IMR-90 (cell line): ENCODE measurements at regions not wholly inside any gene's neighbourhood (a gene's known extent, or its start where the extent isn't known, plus 50 kb on each side); places are given as distances from the start of the nearest gene placed in this dataset.

ENCODE experiments used
- ATAC-seq: fragments of 200-7000 bp; cut with Tn5 transposase; 2 replicates; pipeline ENCODE4 v1.9.1; 2020; ENCODE audit warnings: low read depth, mild to moderate bottlenecking, moderate library complexity
- BruUV-seq: library from RNA; stranded (reverse); fragments of 400-500 nt; replicated peaks from 2 replicates; lab custom pipeline; 2021; lab: Mats Ljungman, UMichigan
- CTCF ChIA-PET: fragments of 300-600 bp; formaldehyde crosslinking; extraction: SDS; loops from one replicate; lab custom pipeline; 2021; ENCODE audit warnings: antibody characterized with exemption; lab: Yijun Ruan, JAX
- POLR2A ChIA-PET: fragments of 300-600 bp; sonication (Branson Sonifier 250); formaldehyde crosslinking; loops from one replicate; lab custom pipeline; 2022; ENCODE audit warnings: antibody characterized with exemption; ENCODE audit not compliant: unreplicated experiment; lab: Charles Lee
- DNase-seq: peaks from one replicate; pipeline ENCODE4 v3.0.0; 2013
- H2AFZ ChIP-seq: replicated peaks from 2 replicates; pipeline ENCODE3; 2013; ENCODE audit warnings: low read length, mild to moderate bottlenecking; ENCODE audit not compliant: poor library complexity
- H2AK5ac ChIP-seq: 2 replicates; pipeline ENCODE4 v1.6.1; 2013; ENCODE audit warnings: low read depth, low read length, inconsistent platforms
- H2AK9ac ChIP-seq: replicated peaks from 2 replicates; pipeline ENCODE3; 2013; ENCODE audit warnings: mild to moderate bottlenecking, low read depth, low read length, moderate library complexity; ENCODE audit not compliant: poor library complexity
- H2BK120ac ChIP-seq: 2 replicates; pipeline ENCODE4 v1.6.1; 2013; ENCODE audit warnings: low read depth, low read length, inconsistent platforms
- H2BK15ac ChIP-seq: 3 replicates; pipeline ENCODE4 v1.6.1; 2013; ENCODE audit warnings: low read depth, low read length, inconsistent platforms
- H2BK20ac ChIP-seq: 2 replicates; pipeline ENCODE4 v1.6.1; 2013; ENCODE audit warnings: low read depth, mild to moderate bottlenecking, inconsistent platforms, low read length, moderate library complexity
- H2BK5ac ChIP-seq: 2 replicates; pipeline ENCODE4 v1.6.1; 2013; ENCODE audit warnings: mild to moderate bottlenecking, low read depth, low read length, inconsistent platforms; ENCODE audit not compliant: poor library complexity, severe bottlenecking
- H3K14ac ChIP-seq: replicated peaks from 2 replicates; pipeline ENCODE4 v1.6.1; 2013; ENCODE audit warnings: low read depth, low read length, inconsistent platforms
- H3K18ac ChIP-seq: 2 replicates; pipeline ENCODE4 v1.6.1; 2013; ENCODE audit warnings: low read depth, low read length, control low read depth
- H3K23ac ChIP-seq: 2 replicates; pipeline ENCODE4 v1.6.1; 2013; ENCODE audit warnings: low read depth, low read length, inconsistent platforms
- H3K27ac ChIP-seq: 2 replicates; pipeline ENCODE4 v1.5.1; 2013; ENCODE audit warnings: mild to moderate bottlenecking, control low read depth, low read length; ENCODE audit not compliant: insufficient read depth
- H3K27me3 ChIP-seq: 2 replicates; pipeline ENCODE4 v1.6.1; 2013; ENCODE audit warnings: low read length; ENCODE audit not compliant: control insufficient read depth, insufficient read depth
- H3K36me3 ChIP-seq: 2 replicates; pipeline ENCODE4 v1.6.1; 2013; ENCODE audit warnings: low read length, mixed read lengths; ENCODE audit not compliant: control insufficient read depth, insufficient read depth
- H3K4ac ChIP-seq: 2 replicates; pipeline ENCODE4 v1.6.1; 2013; ENCODE audit warnings: low read depth, low read length, inconsistent platforms
- H3K4me1 ChIP-seq: 2 replicates; pipeline ENCODE4 v1.6.1; 2013; ENCODE audit warnings: low read length, mixed read lengths; ENCODE audit not compliant: control insufficient read depth, insufficient read depth
- H3K4me2 ChIP-seq: 2 replicates; pipeline ENCODE4 v1.6.1; 2013; ENCODE audit warnings: low read depth, mild to moderate bottlenecking, control low read depth, low read length, moderate library complexity
- H3K4me3 ChIP-seq: 2 replicates; pipeline ENCODE4 v1.5.1; 2013; ENCODE audit warnings: low read depth, mild to moderate bottlenecking, control low read depth, low read length, moderate library complexity; ENCODE audit not compliant: insufficient read depth
- H3K56ac ChIP-seq: 2 replicates; pipeline ENCODE4 v1.6.1; 2013; ENCODE audit warnings: low read length, inconsistent platforms; ENCODE audit not compliant: insufficient read depth; ENCODE audit errors: extremely low read depth
- H3K79me1 ChIP-seq, 2 experiments: 2 replicates each; pipeline ENCODE4 v1.6.1; 2013; ENCODE audit warnings: low read length in 2 of 2, inconsistent platforms in 1 of 2, low read depth in 1 of 2
- H3K9ac ChIP-seq: 2 replicates; pipeline ENCODE4 v1.6.1; 2013; ENCODE audit warnings: low read depth, low read length, control low read depth
- H3K9me1 ChIP-seq: 2 replicates; pipeline ENCODE4 v1.6.1; 2013; ENCODE audit warnings: low read length, inconsistent platforms; ENCODE audit not compliant: insufficient read depth
- H3K9me3 ChIP-seq: 2 replicates; pipeline ENCODE4 v1.6.1; 2013; ENCODE audit warnings: low read length; ENCODE audit not compliant: control insufficient read depth, insufficient read depth
- H4K20me1 ChIP-seq: 2 replicates; pipeline ENCODE4 v1.6.1; 2013; ENCODE audit warnings: low read length, inconsistent platforms; ENCODE audit not compliant: insufficient read depth
- H4K5ac ChIP-seq: 2 replicates; pipeline ENCODE4 v1.6.1; 2013; ENCODE audit warnings: mild to moderate bottlenecking, low read depth, low read length, control low read depth
- H4K8ac ChIP-seq, 2 experiments: 2 replicates each; pipeline ENCODE4 v1.6.1; 2013; ENCODE audit warnings: low read depth in 2 of 2, low read length in 2 of 2, control low read depth in 1 of 2, inconsistent platforms in 1 of 2
- H4K91ac ChIP-seq: 2 replicates; pipeline ENCODE4 v1.6.1; 2013; ENCODE audit warnings: low read depth, low read length, inconsistent platforms; ENCODE audit not compliant: insufficient read depth
- BHLHE40 ChIP-seq: fragments of 150-350 bp; IDR thresholded peaks from 2 replicates; pipeline ENCODE4 v1.6.1; 2016; ENCODE audit warnings: mild to moderate bottlenecking, low read depth, low read length
- CEBPB ChIP-seq: IDR thresholded peaks from 2 replicates; pipeline ENCODE4 v1.6.1; 2012; ENCODE audit warnings: low read depth, low read length, improper control_type of control experiment
- CHD1 ChIP-seq: IDR thresholded peaks from 2 replicates; pipeline ENCODE4 v1.6.1; 2012; ENCODE audit warnings: low read depth, low read length, improper control_type of control experiment
- FOS ChIP-seq: fragments of 150-350 bp; IDR thresholded peaks from 2 replicates; pipeline ENCODE4 v1.6.1; 2016; ENCODE audit warnings: low read depth, low read length
- MAZ ChIP-seq: IDR thresholded peaks from 2 replicates; pipeline ENCODE4 v1.6.1; 2012; ENCODE audit warnings: low read depth, mild to moderate bottlenecking, low read length, improper control_type of control experiment, moderate library complexity, borderline replicate concordance
- MXI1 ChIP-seq: IDR thresholded peaks from 2 replicates; pipeline ENCODE4 v1.6.1; 2012; ENCODE audit warnings: low read depth, mild to moderate bottlenecking, low read length, moderate library complexity, borderline replicate concordance
- POLR2A ChIP-seq: IDR thresholded peaks from 2 replicates; pipeline ENCODE4 v1.6.1; 2012; ENCODE audit warnings: mild to moderate bottlenecking, low read depth, low read length
- RAD21 ChIP-seq: IDR thresholded peaks from 2 replicates; pipeline ENCODE4 v1.6.1; 2012; ENCODE audit warnings: low read length, improper control_type of control experiment
- RCOR1 ChIP-seq: IDR thresholded peaks from 2 replicates; pipeline ENCODE4 v1.6.1; 2012; ENCODE audit warnings: mild to moderate bottlenecking, low read length, improper control_type of control experiment; ENCODE audit not compliant: insufficient replicate concordance
- RFX5 ChIP-seq: IDR thresholded peaks from 2 replicates; pipeline ENCODE4 v1.8.0; 2012; ENCODE audit warnings: low read depth, mild to moderate bottlenecking, low read length, moderate library complexity
- SMC3 ChIP-seq: fragments of 150-350 bp; IDR thresholded peaks from 2 replicates; pipeline ENCODE4 v1.6.1; 2016; ENCODE audit warnings: low read depth, mild to moderate bottlenecking, antibody characterized with exemption, low read length, moderate library complexity
- WGBS, 2 experiments: methylation state at CpG; one replicate each; pipeline versions ENCODE4 v1.1.5 to v1.1.7; 2013; ENCODE audit warnings: missing lambda C conversion rate in 2 of 2; ENCODE audit not compliant: insufficient read length in 1 of 2; ENCODE audit errors: extremely low coverage in 2 of 2; 5-methylcytosine and 5-hydroxymethylcytosine counted together
- dilution Hi-C: fragments of 300-500 bp; cut with HindIII; formaldehyde crosslinking; loops from one replicate; pipeline ENCODE4 v1.14.3; 2018; ENCODE audit warnings: low sequenced_read_pairs; ENCODE audit not compliant: unreplicated experiment
- in situ Hi-C: fragments of 300-500 bp; cut with MboI; formaldehyde crosslinking; loops from 3 replicates; pipeline ENCODE4 v1.14.3; 2019; ENCODE audit warnings: low sequenced_read_pairs, inconsistent platforms, mixed read lengths
- intact Hi-C: fragments of 100-400 bp; cut with micrococcal nuclease; formaldehyde crosslinking; loops from 2 replicates; pipeline ENCODE4 v1.10.0; 2022
- TF ChIP-seq, protein P1 (sequence below): fragments of 150-350 bp; IDR thresholded peaks from 2 replicates; pipeline ENCODE4 v1.6.1; 2016; ENCODE audit warnings: low read depth, mild to moderate bottlenecking, low read length, moderate library complexity, borderline replicate concordance

DNA sequence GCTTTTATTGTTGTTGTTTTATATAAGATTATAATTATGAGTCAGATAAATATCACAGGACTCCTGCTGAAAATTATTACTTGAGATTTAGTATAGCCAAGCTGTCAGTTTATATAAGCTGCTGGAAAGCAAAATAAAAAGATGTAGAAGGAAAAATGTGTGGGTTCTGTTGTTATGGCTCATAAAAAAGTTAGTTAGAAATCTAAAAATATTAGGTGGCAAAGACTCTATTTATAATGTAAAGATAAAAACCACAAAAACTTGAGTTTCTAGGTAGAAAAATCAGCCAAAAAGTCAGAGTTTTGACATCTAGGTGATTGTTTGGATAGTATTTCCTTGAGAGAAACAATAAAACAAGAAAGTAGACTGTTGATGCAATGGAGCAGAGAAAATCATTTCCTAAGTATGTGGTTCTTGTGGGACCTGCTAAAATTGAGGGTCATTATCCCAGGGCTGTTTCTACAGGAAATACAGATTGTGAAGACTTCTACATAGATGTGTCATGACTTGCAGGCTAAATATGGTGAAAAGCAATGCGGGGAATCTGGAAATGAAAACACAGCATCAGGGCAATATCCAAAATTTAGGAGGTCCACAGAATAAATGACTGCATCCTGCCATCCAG lies 1109.6 kb upstream of the CADM2 start:
- Histone ChIP-seq H2AFZ (no peak overlapping the region), H2AK9ac (no peak overlapping the region), H2BK120ac (no peak overlapping the region), H4K91ac (no peak overlapping the region), H2AK5ac (no peak overlapping the region), H2BK20ac (no peak overlapping the region), H3K79me1 (no peaks in the 10 kb centered on the region), H4K8ac (no peak overlapping the region), H3K4me3 (no peak overlapping the region), H3K23ac (no peak overlapping the region), H3K27me3 (no peaks in the 10 kb centered on the region), H4K20me1 (no peaks in the 10 kb centered on the region), H3K9ac (no peak overlapping the region), H3K4me2 (no peak overlapping the region), H3K36me3 (no peaks in the 10 kb centered on the region), H3K9me1 (no peaks in the 10 kb centered on the region), H2BK15ac (no peak overlapping the region), H3K18ac (no peak overlapping the region), H3K27ac (no peak overlapping the region), H2BK5ac (no peak overlapping the region), H4K5ac (no peak overlapping the region), H3K56ac (no peak overlapping the region), H3K4me1 (no peaks in the 10 kb centered on the region), H3K14ac (no peak overlapping the region), H3K4ac (no peak overlapping the region), H3K9me3 (no peaks in the 10 kb centered on the region; the same call in 1 of the 2 replicates)
- DNase-seq (no peak), ATAC-seq (no peak)
- ChIA-PET POLR2A (no interaction called here), CTCF (no interaction called here)
- no TSS peak for BruUV-seq
- in situ Hi-C loops (no loop called here), dilution Hi-C loops (no loop called here), intact Hi-C loops (no loop called here)
- no CpG with 5 or more reads among the region's 1 CpG for whole genome bisulfite sequencing, 2 experiments
- TF ChIP-seq BHLHE40, result no peak
- no peak for TF ChIP-seq RCOR1
- TF ChIP-seq, protein P1, sequence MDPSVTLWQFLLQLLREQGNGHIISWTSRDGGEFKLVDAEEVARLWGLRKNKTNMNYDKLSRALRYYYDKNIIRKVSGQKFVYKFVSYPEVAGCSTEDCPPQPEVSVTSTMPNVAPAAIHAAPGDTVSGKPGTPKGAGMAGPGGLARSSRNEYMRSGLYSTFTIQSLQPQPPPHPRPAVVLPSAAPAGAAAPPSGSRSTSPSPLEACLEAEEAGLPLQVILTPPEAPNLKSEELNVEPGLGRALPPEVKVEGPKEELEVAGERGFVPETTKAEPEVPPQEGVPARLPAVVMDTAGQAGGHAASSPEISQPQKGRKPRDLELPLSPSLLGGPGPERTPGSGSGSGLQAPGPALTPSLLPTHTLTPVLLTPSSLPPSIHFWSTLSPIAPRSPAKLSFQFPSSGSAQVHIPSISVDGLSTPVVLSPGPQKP, result no peak
- TF ChIP-seq FOS, result no peak
- TF ChIP-seq SMC3, result no peak
- TF ChIP-seq MXI1, result no peak
- TF ChIP-seq RFX5, result no peak
- no peak for TF ChIP-seq MAZ
- no peak for TF ChIP-seq RAD21
- TF ChIP-seq CHD1, result no peak
- no peak for TF ChIP-seq POLR2A
- TF ChIP-seq CEBPB, result no peak
